ENCODE measurements at regions not wholly inside any gene's neighbourhood (a gene's known extent, or its start where the extent isn't known, plus 50 kb on each side); places are given as distances from the start of the nearest gene placed in this dataset.

GRCh38 chr13:78845656-78846365, 186.9 kb upstream of the OBI1 start:
- no peak for FAIRE-seq

DNA sequence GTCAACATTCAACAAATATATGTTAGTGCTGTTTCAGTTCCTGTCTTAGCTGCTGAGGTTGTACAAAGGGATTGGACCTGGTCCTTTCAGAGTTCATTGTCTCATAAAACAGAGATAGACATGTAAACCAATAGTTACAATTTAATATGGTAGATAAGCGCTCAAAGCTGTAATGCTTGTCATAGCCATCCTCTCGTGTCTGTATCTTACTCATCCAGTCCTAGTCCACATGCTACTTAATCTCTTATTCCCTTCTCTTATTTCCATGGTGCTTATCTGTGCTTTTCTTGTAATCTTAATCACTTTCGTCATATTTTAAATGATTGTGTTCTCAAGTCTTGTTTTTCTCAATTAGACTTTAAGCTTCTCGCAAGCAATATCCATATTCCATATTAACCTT, 185.2 kb upstream of the OBI1 start:
- FAIRE-seq, result no peak

- no peak for FAIRE-seq
These were observed 182.5 kb upstream of the OBI1 start for GRCh38 chr13:78841358-78841963.

GRCh38 chr13:78836238-78836784, 177.4 kb upstream of the OBI1 start:
- no peak for FAIRE-seq

DNA sequence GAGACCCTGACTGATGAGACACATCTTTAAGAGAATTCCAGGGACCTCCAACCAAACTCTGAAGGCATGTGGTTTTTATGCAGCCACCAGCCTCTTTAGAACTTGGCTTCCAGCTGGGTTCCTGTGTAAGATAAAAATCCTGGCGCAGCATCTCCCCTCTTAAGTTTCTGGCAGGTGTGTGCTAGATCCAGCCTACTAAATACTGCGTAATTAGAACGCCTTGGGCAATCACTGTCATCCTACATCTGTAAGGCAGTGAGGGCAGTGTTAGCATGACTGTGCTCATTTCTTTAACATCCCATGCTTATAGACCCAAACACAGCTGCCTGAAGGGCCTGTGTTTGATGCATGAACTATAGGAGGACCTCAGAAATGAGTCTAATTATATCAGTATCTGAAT, 173.5 kb upstream of the OBI1 start:
- no peak for FAIRE-seq

DNA sequence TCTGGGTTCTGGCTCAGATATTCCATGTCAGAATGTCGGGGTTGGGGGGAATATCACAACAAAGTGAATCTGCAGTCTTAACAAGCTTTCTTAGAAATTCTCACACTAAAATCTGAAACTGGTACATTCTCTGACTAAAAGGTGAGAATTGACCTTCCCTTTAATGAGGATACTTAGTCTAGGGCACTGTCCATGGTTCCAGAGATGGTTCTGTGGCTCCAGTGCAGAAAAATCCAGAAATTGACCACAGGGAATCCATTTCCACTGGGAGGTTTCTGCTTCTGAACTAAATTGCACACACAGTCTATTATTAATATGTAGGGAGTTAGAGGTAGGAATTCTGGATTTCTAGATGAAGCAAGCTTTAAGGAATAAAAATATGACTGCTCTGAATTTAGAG, 171.6 kb upstream of the OBI1 start:
- no peak for FAIRE-seq

DNA sequence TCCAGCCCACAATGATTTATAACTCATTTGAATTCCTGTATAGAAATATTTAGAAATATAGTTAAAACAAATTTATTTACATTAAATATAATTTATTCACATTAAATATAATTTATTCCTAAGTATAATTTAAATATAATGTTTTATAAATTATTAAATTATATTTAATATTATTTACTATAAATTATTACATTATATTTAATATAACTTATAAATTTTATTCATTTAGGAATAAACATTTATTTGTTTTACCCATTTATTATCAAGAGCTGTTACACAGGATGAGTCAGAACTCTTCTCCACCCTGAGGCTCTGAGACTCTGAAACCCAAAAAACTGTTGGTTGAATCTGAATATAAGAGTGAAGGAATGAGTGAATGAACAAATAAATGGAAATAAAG, 170.9 kb upstream of the OBI1 start:
- peak; percentile 89 for FAIRE-seq

DNA sequence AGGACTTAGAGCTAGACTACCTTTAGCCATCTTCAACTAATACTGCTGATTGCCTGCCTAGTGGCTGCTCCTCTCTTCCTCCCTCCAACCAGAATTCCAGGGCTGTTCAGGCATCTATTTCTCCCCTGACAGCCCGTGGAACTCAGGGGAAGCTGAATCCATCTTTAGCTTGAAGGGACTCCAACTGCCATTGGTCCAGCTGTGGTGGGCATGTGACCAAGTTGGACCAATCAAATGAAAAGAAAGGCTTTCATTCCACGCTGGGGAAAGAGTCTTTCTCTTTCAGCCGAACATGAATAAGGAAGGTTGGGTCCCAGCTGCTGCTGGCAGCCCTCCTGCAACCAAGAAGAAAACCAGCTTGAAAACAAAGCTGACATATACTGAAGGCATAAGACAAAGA, 168.5 kb upstream of the OBI1 start:
- FAIRE-seq, result no peak

GRCh38 chr13:78826936-78827335, 168.0 kb upstream of the OBI1 start:
- FAIRE-seq, result no peak

DNA sequence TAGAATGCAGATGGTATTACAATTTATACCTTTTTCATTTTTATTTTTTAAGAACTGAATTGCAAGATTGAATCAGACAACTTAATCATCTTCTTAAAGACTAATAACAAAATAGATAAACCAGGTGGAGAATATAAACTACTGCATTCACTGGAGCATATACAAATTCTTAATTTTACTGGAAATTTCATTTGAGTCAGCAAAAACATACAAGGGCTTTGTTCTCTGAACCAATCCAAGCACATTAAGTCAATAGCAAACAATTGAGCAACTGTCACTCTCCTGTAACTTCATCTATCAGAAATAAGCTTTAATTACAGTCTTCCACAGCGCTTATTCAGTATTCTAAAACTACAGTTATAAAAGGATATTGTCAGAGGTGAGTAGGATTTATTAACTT, 167.4 kb upstream of the OBI1 start:
- FAIRE-seq, result no peak

DNA sequence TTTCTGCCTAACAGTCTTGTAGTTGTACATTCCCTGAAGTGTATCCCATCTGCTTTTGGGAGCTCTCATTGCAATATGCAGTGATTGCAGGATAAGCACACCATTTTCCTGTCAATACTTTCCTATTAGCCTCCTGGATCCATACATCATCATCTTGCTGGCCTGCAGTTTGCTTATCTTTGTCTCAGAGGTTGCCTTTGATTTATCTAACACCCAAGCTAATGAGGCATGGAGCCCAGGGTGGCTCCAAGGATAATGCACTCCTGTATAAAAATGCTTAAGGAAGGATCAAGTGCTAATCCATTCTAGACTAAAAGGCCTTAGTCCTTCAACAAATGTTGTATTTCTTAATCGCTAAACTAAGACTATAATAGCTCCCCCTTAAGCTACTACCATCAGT, 161.6 kb upstream of the OBI1 start:
- no peak for FAIRE-seq

GRCh38 chr13:78816592-78816991, 157.6 kb upstream of the OBI1 start:
- FAIRE-seq, result no peak

GRCh38 chr13:78816154-78816553, 157.2 kb upstream of the OBI1 start:
- FAIRE-seq, result no peak

- no peak for FAIRE-seq
These were observed 147.5 kb upstream of the OBI1 start for GRCh38 chr13:78806457-78806856.

DNA sequence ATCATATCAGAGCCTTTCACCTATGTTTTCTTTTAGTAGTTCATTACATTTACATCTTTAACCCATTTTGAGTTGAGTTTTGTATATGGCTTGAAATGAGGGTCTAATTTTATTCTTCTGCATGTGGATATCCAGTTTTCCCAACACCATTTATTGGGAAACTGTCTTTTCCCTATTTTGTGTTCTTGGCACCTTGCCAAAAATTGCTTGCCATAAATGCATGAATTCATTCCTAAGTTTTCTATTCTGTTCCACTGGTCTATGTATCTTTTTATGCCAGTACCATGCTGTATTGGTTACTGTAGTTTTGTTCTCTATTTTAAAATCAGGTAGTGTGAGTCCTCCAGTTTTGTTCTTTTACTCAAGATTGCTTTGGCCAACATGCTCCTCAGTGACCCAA, 144.0 kb upstream of the OBI1 start:
- no peak for FAIRE-seq

- no peak for FAIRE-seq
These were observed 128.2 kb upstream of the OBI1 start for GRCh38 chr13:78787190-78787589.

- FAIRE-seq, result no peak
These were observed 127.5 kb upstream of the OBI1 start for GRCh38 chr13:78786459-78786858.

GRCh38 chr13:78785764-78786163, 126.8 kb upstream of the OBI1 start:
- FAIRE-seq, result no peak

DNA sequence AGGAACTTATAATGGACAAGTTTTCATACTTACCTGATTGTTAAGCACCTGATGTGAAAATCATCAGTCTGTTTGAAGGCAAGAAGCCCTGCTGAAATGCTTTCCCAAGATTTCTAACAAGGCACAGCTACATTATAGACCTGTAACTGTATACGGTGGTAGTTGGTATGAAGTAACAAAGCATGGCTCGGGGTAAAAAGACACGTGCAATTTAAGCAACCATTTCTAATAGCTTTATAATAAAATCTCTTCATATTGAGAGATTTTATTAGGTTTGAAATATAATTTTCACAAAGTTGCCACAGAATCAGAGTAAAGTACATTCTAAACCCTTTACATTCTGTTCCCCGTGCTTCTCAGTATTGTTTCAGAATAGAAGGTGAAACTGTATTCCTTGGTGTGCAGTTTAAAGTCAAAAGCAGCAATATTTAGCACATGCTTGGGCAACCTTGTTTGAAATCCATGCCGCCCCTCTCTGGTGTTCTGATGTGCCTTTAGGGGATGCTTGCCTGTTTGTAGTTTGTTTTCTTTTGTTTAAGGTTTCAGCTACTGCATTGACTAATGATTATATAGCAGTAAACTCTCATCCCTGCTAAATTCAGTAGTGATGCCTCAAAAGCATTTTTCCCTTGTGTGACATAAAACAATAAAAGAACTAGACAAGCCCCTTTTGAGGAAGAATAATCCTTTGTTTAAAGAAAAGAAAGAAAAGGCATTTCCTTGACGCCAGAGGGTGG, 125.2 kb upstream of the OBI1 start:
- no peak for FAIRE-seq

DNA sequence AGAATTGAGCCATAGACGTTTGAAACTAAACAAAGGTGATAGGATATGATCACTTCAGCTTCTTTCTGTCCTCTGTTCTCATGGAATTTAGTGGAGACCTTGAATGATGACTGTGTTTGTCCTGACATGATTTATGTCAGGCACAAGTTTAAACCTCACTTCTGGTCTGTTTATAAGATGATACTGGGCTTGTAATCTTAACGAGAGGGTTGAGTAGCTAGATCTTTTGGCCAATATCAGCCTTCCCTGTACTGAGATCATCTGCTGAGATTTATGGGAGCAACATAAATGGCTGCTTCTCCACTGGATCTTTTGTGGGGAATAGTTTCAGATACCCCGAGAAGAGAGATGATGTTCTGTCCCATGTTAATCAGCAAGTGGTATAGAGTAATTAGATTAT, 121.8 kb upstream of the OBI1 start:
- no peak for FAIRE-seq

DNA sequence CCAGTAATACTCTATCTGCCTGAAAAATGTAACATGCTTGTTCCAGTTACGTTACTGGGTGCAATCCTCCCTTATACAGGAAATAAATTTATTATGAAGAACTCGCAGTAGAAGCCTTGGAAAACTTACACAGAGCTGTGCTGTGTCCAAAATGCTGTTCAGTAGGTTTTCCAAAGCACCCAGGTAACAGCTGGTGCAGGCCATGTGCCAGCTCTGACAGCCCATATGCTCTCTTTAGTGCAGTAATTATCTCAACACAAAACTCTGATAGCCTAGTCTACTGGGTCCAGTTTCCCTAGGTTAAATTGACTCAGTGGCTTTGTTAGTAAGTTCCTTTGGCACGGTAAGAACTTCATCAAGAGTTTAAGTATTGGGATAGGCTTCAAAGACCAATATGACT, 120.7 kb upstream of the OBI1 start:
- no peak for FAIRE-seq

- no peak for FAIRE-seq
These were observed 119.0 kb upstream of the OBI1 start for GRCh38 chr13:78777976-78778375.

GRCh38 chr13:78777396-78777795, 118.4 kb upstream of the OBI1 start:
- no peak for FAIRE-seq

GRCh38 chr13:78772933-78773332, 114.0 kb upstream of the OBI1 start:
- no peak for FAIRE-seq

Measured in TTC549 (cell line).